ENCODE measurements at regions not wholly inside any gene's neighbourhood (a gene's known extent, or its start where the extent isn't known, plus 50 kb on each side); places are given as distances from the start of the nearest gene placed in this dataset.
A peak's percentile ranks its signal among the peaks of the same experiment; 100 is the strongest.

- no peak overlapping the region for H3K4me3 ChIP-seq (ENCODE audit: low read depth, low read length)
- DNase-seq (ENCODE audit: low read depth): no peak
- H3K27me3 ChIP-seq (ENCODE audit: control insufficient read depth, insufficient read depth, low read length): no peaks in the 10 kb centered on the region
- POLR2A ChIA-PET: interaction anchor here (0.6 to 0.7 kb wide), 2 partner anchors 15 to 488 kb away, joined by 3 read pairs; no protein-coding TSS in a partner anchor
- no peaks in the 10 kb centered on the region for H3K36me3 ChIP-seq (ENCODE audit: control insufficient read depth, insufficient read depth, low read length)
- CTCF ChIA-PET: interaction anchor here (0.8 to 1.9 kb wide), 5 partner anchors 14 to 279 kb away, joined by 3 to 5 read pairs (median 3); no protein-coding TSS in a partner anchor
- no peak for TF ChIP-seq CTCF (IDR thresholded peaks at IDR 0.05; ENCODE audit: insufficient read depth, low read depth, low read length)
These were observed 101.4 kb upstream of the TSPAN2 start for GRCh38 chr1:115190540-115191170.

GRCh38 chr1:115189814-115190539, 100.7 kb upstream of the TSPAN2 start:
- Histone ChIP-seq H3K27me3 (ENCODE audit: control insufficient read depth, insufficient read depth, low read length) (no peaks in the 10 kb centered on the region), H3K36me3 (ENCODE audit: control insufficient read depth, insufficient read depth, low read length) (no peaks in the 10 kb centered on the region), H3K4me3 (ENCODE audit: low read depth, low read length) (no peak overlapping the region)
- ChIA-PET CTCF (interaction anchor here (0.8 to 1.9 kb wide), 5 partner anchors 13 to 280 kb away, joined by 3 to 5 read pairs (median 3); no protein-coding TSS in a partner anchor), POLR2A (interaction anchor here (0.5 to 0.7 kb wide), 3 partner anchors 14 to 488 kb away, joined by 3 to 11 read pairs (median 3); no protein-coding TSS in a partner anchor)
- DNase-seq (ENCODE audit: low read depth): peak; percentile 95
- no peak for TF ChIP-seq CTCF (IDR thresholded peaks at IDR 0.05; ENCODE audit: insufficient read depth, low read depth, low read length)

GRCh38 chr1:115188680-115189395, 99.5 kb upstream of the TSPAN2 start:
- ChIA-PET CTCF (interaction anchor here (1.5 kb wide), 1 partner anchor 48 kb away, joined by 3 read pairs; no protein-coding TSS in a partner anchor), POLR2A (no interaction called here)
- Histone ChIP-seq H3K27me3 (ENCODE audit: control insufficient read depth, insufficient read depth, low read length) (no peaks in the 10 kb centered on the region), H3K36me3 (ENCODE audit: control insufficient read depth, insufficient read depth, low read length) (no peaks in the 10 kb centered on the region), H3K4me3 (ENCODE audit: low read depth, low read length) (no peak overlapping the region)
- no peak for DNase-seq (ENCODE audit: low read depth)
- TF ChIP-seq CTCF (IDR thresholded peaks at IDR 0.05; ENCODE audit: insufficient read depth, low read depth, low read length): no peak

- POLR2A ChIA-PET: no interaction called here
- Histone ChIP-seq H3K36me3 (ENCODE audit: control insufficient read depth, insufficient read depth, low read length) (no peaks in the 10 kb centered on the region), H3K4me3 (ENCODE audit: low read depth, low read length) (no peak overlapping the region)
These were observed 97.5 kb upstream of the TSPAN2 start for GRCh38 chr1:115186711-115187265.

More at GRCh38 chr1:115186711-115187265, 97.5 kb upstream of the TSPAN2 start:
- CTCF ChIA-PET: interaction anchor here (0.8 to 1.4 kb wide), 3 partner anchors 10 to 282 kb away, joined by 3 to 4 read pairs (median 3); no protein-coding TSS in a partner anchor
- TF ChIP-seq CTCF (IDR thresholded peaks at IDR 0.05; ENCODE audit: insufficient read depth, low read depth, low read length): no peak
- H3K27me3 ChIP-seq (ENCODE audit: control insufficient read depth, insufficient read depth, low read length): no peaks in the 10 kb centered on the region
- DNase-seq (ENCODE audit: low read depth): no peak
